Pulmonary artery endothelial cell (primary cell): ENCODE measurements at regions not wholly inside any gene's neighbourhood (a gene's known extent, or its start where the extent isn't known, plus 50 kb on each side); places are given as distances from the start of the nearest gene placed in this dataset.

Source experiments
- DNase-seq: peaks from one replicate; pipeline ENCODE4 v3.0.0-alpha.2; 2011; ENCODE audit warnings: low read depth, low spot score

DNA sequence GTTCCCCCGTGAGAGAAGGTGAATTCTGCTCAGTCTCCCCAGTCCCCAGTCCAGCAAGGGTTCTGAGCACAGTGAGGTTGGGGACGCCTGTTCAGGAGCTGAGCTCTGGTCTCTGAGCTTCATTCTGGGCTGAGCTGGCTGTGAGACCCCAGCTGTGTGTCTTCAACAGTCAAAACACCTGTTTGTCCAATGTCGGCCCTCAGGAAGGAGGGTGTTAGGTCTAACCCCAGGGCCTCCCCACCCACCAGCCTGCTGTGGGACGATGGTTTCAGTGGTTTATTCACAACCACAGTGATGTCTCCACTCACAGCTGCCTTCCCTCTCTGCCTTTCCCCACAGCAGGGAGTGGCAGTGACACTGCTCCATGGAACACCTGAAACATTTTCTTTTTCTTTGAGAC, 1282.9 kb downstream of the TBC1D22A start:
- DNase-seq = no peak

DNA sequence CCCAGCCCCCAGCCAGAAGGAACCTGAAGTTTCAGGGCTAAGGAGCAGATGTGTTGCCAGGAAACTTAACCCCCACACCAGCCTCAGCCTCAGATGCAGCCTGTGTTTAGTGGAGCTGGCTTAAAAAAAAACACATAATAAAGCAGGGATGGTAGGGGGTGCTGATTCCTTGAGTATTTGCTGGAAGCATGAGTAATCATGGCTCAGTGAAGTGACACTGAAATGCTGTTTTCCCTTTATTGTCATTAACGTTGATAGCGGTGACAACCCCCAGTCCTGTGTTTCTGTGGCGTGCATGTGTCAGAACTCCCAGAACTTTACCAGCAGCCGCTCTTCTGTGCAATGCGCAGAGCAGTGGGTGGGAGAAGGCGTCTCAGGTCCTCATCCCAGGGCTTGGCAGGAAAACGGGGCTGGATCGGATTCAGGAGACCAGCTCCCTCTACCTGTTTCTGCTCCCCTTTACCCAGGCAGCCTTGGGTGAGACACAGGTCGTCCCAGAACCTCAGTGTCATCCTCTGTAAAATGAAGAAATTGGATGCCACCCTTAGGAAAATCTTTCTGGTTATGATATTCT, 1282.1 kb downstream of the TBC1D22A start:
- no peak for DNase-seq

DNA sequence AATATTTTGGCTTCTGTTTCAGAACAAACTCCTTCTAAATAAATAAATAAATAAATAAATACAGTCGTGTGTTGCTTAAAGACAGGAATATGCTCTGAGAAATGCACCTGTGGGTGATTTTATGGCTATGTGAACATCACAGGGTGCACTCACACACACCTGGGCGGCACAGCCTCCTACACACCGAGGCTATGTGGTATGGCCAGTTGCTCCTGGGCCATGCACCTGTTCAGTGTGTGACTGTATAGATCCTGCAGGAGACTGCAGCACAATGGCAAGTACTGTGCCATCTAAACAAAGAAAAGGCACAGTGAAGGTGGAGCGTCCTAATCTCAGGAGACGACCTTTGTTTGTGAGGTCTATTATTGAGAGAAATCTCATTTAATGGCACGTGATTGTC, 1281.1 kb downstream of the TBC1D22A start:
- DNase-seq = no peak

DNA sequence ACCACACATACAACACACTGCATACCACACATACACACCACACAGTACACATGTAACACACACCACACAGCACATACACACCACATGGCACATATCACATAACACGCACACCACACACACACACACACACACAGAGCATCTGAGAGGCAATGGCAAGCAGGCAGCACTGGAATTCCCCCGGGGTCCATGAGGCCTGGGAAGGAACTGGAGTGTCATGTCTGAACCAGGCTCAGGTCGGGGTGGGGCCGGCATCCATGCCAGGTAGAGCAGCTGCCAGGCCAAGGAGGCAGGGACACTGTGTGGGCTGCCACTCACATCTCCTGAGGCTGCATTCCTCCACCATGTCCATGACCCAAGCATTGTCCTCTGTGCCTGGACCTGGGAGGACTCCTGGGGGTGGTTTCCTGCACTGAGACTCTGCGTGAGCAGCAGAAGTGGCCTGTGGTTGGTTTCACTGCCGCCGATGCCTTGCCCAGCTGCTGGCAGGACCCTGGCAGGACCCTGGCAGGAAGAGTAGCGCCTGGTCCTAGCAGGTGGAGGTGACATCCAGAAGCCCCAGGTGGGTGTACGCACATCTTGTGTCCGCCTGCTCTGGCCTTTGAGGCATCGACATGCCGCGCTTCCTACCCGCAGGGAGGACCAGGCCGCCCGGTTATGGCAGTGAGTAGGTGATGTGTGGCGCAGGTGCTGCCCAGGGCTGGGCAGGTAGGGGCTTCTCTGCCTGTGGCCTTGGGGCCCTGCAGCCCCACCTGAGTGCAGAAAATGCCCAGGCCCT, 1280.4 kb downstream of the TBC1D22A start:
- DNase-seq = no peak

DNA sequence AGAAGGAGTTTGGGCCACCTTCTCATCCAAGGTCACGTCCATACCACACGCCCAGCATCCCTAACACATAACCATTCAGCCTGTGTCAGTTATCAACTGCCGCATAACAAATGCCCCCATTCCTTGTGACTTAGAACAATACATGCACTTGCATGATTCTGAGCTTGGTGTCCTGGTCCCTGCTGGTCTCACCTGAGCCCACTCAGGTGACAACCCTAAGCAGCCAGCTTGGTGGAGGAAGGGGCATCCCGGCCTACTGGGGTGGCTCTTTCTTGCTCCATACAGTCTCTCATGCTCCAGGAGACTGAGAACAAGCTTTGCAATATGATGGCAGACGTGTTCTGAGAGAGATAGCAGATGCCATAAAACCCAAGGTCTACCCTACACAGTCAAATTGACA, 1276.9 kb downstream of the TBC1D22A start:
- DNase-seq = no peak

DNA sequence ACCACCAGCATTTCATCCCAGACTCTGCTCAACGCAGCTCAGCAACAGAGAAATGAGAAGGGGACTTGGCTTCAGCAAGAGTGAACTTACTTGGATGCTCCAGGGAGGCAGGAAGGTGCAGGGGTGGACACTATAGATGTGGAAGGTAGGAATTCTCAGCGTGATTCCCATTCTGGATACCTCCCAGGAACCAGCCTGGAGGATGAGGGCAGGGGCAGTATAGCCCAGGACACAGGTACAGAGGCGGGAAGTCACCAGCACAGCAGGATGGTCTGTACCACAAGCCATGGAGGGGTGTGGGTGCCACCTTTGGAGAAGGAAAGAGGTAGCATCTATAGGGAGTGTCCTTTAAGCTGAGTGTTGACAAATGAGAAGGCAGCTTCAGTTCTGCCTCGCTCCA, 1275.2 kb downstream of the TBC1D22A start:
- DNase-seq = no peak

DNA sequence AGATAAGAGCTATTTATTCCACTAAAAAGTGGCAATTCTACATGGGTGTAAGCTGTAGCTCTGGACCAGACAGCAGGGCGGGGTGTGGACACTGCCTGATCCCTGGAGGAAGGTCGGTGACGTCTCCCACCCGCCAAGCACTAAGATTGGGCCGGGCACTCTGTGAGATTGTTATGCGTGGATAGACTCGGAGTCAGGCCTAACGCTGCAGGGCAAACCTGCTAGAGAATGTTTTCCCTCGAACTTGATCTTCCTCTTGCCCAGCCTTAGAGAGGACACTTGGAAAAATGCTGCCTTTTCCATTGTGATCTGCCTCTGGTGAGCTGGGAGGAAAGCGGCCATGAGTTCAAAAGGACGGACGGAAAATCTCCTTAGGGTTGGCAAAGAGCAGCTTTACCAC, 1273.4 kb downstream of the TBC1D22A start:
- no peak for DNase-seq

DNA sequence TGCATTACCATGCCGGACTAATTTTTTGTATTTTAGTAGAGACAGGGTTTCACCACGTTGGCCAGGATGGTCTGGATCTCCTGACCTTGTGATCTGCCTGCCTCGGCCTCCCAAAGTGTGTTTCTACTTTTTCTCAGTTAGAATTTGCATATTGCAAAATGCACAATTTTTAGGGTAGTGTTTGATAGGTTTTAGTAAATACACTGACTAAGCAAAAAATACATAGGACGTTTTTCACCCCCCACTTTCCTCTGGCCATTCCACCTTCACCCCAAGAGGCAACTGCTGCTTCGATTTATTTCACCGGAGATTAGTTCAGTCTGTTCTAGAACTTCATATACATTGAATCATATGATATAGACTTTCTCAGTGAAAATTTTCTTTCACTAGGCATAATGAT, 1269.1 kb downstream of the TBC1D22A start:
- no peak for DNase-seq

DNA sequence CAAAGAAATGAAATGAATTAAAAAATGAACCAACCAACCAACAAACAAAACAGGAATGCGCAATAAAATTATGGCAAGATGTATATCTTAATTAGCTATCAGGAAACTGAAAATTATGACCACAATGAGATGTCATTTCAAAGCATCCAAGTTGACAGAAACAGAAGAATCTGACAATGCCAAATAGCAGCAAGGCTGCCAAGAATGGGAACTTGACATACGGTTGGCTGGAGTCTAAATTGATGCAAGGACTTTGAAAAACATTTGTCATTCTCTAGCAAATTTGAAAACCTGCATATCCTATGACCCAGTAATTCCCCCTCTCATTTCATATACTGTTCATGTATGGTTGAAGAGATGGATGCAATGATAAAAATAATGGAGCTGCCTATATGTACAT, 1262.6 kb downstream of the TBC1D22A start:
- no peak for DNase-seq

DNA sequence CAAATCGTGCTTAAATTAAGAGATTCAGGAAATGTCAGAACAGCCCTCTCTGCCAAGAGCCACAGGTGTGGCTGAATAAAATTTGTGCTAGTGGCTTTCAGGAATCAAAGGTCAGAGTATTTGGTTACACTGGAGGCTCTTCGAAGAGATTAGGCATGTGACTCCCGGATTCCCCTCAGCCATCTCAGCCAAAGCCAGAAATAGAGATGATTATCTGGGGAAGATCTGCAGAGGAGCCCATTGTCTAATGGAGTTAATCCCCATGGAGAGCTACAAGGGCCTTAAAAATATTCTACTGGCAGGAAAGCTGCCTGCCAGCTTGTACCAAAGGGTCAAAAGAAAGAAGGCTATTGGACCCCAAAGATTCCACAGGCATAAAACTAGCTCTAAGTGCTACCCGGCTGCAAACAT, 1259.5 kb downstream of the TBC1D22A start:
- DNase-seq = no peak

DNA sequence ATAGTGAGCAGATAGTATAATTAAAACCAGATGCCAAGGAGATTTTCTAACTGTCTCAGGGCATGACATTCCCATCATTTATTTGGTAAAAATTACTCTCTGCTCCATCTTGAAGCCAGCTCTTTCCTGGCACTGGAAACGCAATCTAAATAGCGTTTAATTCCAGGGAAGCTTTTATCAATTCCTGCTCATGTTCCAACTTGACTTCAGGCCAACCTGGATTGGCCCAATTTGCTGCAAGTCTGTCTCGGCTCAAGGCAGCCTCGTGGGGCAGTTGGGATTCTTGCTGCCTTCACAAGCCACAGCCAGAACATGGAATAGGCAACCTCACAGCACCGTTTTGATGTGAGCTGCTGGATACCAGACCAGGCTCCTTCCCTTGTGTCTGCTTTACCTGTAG, 1255.9 kb downstream of the TBC1D22A start:
- no peak for DNase-seq

DNA sequence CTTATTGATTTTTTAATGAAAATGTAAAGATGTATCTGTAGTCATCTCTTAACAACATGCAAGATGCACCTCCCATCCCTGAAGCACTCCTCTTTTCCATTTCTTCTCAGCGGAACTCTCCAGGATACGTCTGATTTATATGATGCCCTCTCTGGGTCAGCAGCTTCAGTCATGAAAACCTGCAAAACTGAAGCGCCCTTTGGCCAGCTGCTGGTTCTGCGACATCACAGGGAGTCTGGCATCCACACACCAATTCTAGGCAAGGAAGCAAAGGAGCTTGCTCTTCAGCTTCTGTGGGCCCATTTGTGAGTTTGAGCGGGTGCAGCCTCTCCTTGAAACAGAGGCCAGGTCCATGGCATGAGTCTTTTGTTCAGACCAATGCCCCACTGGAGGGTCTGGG, 1253.3 kb downstream of the TBC1D22A start:
- DNase-seq = no peak

DNA sequence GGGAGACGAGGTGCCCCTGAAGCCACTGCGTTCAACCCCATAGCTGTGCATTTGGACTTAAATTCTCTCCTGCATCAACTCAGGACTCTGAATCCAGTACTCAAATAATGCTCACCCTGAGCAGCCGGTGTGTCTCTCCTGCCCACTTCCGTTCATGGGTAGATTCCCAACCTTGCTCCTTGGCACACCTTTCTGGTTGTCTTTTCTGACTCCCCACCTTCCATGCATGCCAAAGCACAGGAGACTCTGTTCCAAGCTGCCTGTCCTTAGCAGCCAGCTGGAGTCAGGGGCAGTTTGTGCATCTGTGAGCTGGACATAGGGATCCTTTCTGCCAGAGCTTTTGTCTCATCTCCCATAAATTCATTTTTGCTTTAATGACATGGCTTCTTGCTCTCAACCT, 1242.5 kb downstream of the TBC1D22A start:
- no peak for DNase-seq

DNA sequence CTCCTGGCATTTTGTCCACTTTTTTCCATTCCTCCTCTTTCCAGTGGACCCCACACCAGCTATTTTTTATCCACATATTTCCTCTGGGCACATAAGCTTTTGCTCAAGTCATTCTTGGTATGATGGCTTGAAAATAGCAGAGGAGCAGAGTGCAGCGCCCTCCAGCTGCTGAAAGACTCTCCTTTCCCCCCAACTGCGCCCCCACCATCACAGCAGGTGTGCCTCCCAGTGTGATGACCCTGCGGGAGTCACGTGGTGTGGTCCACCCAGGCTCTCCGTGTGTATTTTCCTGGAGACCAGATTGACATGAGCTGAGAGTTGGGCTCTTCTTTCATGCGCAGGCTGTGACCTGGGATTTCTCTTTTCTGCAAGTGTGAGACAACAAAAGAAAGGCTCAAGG, 1241.6 kb downstream of the TBC1D22A start:
- no peak for DNase-seq

DNA sequence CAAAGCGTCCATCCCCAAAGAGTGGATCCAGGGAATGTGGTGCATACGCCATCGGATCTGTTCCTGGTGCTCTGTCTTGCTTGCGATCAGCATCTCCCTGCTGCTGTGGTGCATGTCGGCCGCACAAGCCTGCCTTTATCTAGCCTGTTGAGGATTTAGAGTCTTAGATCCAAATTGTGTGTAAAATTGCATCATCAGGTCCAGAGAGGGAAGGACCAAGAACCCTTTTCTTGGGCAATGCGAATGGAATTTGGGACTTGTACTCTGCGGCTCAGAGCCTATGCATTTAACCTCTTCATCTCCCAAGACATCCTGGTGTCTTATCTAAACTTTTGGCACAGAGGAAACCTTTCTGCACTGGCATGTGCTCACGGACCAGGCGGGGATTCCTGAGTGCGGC, 1238.7 kb downstream of the TBC1D22A start:
- DNase-seq = no peak

DNA sequence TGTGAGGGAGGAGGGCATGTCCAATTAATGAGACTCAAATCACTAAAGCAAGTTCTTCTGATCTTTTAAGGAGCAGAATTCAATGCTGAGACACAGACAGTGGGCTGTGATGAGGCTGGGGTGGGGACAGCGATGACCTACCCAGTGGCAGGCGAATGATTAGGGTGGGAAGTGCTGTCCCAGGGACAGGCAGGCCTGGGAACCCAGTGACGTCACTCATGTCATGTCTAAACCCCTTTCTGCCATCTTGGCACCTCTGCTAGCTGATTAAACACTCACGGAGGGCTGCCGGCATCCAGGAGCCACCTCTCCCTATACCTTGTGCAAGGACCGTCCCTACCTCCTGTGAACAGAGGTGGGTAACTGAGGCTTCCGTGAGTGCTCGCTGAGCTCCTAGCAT, 1235.2 kb downstream of the TBC1D22A start:
- no peak for DNase-seq

DNA sequence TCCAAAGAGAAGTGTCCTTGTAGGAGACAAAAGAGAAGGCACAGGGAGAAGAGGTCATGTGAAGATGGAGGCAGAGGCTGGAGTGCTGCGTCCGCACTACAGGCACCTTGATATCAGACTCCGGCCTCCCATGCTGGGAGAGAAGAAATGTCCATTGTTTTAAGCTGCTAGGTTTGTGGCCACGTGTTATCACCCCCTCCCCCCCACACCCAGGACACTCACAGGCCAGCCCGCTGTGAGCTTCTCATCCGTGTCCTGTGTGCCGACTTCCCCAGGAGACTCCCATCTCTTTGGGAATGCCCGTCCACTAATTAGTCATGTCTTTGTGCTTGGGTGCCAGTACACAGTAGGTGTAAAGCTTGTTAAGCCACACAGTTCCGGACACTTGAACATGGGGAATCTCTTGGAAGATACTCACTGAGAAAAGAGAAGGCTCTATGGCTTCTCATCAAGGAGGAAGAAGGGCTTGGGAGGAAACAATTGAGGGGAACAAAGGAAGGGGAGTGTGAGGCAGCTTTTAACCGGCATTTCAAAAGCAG, 1234.7 kb downstream of the TBC1D22A start:
- DNase-seq = no peak

DNA sequence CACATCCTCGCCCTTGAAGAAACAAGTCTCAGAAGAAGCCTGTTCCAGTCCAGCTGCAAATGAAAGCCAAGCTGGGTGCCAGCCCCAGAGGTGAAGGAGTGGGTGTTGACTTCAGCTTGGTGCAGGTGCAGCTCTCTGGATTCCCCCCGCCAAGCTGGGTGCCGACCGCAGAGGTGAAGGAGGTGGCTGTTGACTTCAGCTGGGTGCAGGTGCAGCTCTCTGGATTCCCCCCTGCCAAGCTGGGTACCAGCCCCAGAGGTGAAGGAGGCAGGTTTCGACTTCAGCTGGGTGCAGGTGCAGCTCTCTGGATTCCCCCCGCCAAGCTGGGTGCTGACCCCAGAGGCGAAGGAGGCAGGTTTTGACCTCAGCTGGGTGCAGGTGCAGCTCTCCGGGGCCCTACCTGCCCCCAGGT, 1234.0 kb downstream of the TBC1D22A start:
- DNase-seq = no peak

DNA sequence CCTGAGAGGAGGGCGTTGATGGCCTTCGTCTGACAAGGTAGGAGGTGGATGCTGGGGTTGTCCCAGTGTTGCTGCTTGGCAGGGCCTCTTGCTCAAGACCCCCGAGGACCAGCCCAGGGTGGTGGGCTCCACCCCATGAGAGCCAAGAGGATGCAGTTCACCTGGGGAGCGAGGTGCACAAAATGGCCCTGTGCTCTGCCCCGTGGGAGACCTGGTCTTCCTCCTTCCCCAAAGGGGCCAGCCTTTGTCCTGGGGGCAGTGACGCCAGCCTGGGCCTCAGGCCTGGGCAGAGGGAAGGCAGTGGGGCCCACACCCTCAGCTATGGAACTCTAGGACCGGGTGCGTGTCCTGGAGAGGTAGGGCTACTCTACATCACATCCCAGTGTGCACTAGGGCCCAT, 1233.3 kb downstream of the TBC1D22A start:
- no peak for DNase-seq

DNA sequence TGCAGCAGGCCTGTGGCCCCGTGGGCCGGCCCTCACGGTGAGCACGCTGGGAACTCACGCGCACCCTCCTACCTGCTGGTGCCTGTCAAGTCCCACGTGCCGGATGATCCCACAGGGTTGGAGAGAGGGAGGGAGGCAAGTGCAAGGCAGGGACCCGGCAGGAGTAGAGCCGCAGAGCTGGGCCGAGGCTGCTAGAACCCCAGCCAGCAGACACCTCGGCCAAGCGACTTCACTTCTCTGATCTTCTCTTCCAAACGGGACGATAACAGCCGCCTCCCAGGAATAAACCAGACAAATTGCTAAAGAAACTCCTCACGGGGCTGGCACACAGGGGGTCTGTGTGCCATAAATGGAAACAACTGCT, 1232.8 kb downstream of the TBC1D22A start:
- DNase-seq = no peak

DNA sequence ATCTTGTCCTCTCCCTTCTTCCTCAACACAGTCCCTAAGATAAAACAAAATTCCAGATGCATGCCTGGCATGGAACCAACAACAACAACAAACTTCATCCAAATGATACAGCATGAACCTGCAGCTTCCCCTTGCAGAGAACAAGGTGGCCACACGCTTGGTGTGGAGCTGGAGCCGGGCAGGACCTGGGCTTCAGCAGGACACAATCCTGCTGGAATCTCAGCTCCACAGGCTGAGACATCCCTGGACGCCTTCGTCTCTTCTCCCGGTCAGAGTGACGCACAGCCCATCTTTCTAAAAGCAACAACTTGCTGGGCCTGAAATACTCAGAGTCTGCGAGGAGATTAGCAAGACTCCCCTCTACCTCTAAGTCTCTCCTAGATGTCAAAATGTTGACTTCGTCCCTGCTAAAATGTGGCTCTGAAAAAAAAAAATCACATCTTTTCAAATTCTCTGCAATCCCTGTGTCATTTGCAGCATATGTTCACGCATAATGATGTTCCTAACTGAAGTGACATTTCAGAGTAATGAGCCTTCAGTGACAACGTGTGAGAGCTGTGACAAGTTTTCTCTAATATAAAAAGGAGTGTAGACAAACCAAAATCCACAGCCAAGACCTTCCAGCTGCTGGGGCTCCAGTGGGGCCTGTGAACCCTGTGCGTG, 1232.3 kb downstream of the TBC1D22A start:
- DNase-seq = no peak

DNA sequence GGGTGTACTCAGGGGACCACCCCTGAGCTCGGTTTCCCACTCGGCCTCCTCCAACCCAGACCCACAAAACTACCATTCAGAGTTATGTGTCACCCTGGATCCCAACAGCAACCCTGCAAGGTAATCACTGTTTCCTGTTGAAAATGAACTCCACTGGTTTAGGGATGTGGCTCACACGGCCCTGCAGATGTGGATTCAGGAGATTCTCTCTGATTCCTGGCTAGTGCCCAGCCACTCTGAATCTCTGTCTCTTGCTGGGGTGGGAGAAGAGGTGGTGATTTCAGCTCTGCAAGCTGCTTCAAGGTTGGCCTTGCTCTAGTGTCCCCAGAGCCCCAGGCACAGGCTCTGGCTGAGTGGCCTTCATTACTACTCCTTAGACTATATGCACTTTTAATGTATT, 1231.6 kb downstream of the TBC1D22A start:
- DNase-seq = no peak

DNA sequence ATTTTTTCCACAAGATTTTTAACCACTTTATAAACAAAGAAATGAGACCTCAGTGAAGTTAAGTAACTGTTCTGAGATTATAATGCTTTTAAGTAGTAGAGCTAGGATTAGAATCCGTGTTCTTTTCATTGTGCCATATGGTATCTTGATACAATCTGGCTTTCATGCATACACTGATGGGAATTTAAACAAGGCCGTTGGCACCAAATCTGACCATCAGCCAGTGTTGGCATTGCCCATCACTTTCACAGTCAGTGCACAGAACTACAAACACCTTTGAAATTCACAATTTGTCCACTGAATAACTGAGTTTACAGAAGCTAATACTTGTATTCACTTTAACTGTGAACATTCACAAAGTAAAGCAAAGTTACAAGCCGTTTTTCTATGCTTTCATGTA, 1228.0 kb downstream of the TBC1D22A start:
- DNase-seq = no peak
